Fibroblast of lung (primary cell): ENCODE measurements at regions not wholly inside any gene's neighbourhood (a gene's known extent, or its start where the extent isn't known, plus 50 kb on each side); places are given as distances from the start of the nearest gene placed in this dataset.

Source experiments
- DNase-seq, 2 donors: peaks; one replicate each; pipeline versions ENCODE4 v3.0.0 to v3.0.0-alpha.2; 2010; ENCODE audit warnings: low read depth in 2 of 2
- H2AFZ ChIP-seq: 2 replicates; pipeline ENCODE4 v1.5.1; 2012; ENCODE audit warnings: low read length, control low read depth, inconsistent platforms
- H3K27ac ChIP-seq: 2 replicates; pipeline ENCODE4 v1.5.1; 2011; ENCODE audit warnings: low read length, control low read depth; ENCODE audit not compliant: insufficient read depth
- H3K27me3 ChIP-seq: 2 replicates; pipeline ENCODE4 v1.5.1; 2011; ENCODE audit warnings: mild to moderate bottlenecking, low read length; ENCODE audit not compliant: control insufficient read depth, insufficient read depth
- H3K36me3 ChIP-seq: 2 replicates; pipeline ENCODE4 v1.5.1; 2011; ENCODE audit warnings: low read length; ENCODE audit not compliant: control insufficient read depth, insufficient read depth
- H3K4me1 ChIP-seq: 2 replicates; pipeline ENCODE4 v1.5.1; 2011; ENCODE audit warnings: low read length; ENCODE audit not compliant: control insufficient read depth, insufficient read depth; ENCODE audit errors: extremely low read depth
- H3K4me2 ChIP-seq: 2 replicates; pipeline ENCODE4 v1.5.1; 2011; ENCODE audit warnings: low read length, control low read depth; ENCODE audit not compliant: insufficient read depth; ENCODE audit errors: extremely low read depth
- H3K4me3 ChIP-seq, 4 experiments: fragments of 200-600 bp in 1 of 4; sonication (generic) in 1 of 4; replicated peaks in 1 of 4; 2 replicates each; pipeline ENCODE4 v1.5.1; 2011 to 2016; ENCODE audit warnings: low read length in 4 of 4, low read depth in 3 of 4, mild to moderate bottlenecking in 3 of 4, control low read depth in 2 of 4, inconsistent platforms in 1 of 4, mixed read lengths in 1 of 4; ENCODE audit not compliant: insufficient read depth in 1 of 4; ENCODE audit errors: control extremely low read depth in 1 of 4
- H3K79me2 ChIP-seq: 2 replicates; pipeline ENCODE4 v1.5.1; 2012; ENCODE audit warnings: mild to moderate bottlenecking, low read length, inconsistent platforms; ENCODE audit not compliant: control insufficient read depth, insufficient read depth
- H3K9ac ChIP-seq: 2 replicates; pipeline ENCODE4 v1.5.1; 2011; ENCODE audit warnings: mild to moderate bottlenecking, low read length, control low read depth; ENCODE audit not compliant: insufficient read depth
- H3K9me3 ChIP-seq: 2 replicates; pipeline ENCODE4 v1.5.1; 2012; ENCODE audit warnings: low read depth, low read length; ENCODE audit not compliant: control insufficient read depth, insufficient read depth
- H4K20me1 ChIP-seq: 2 replicates; pipeline ENCODE4 v1.5.1; 2011; ENCODE audit warnings: low read length; ENCODE audit not compliant: control insufficient read depth, insufficient read depth; ENCODE audit errors: extremely low read depth
- EZH2 ChIP-seq: IDR thresholded peaks from 2 replicates; pipeline ENCODE4 v1.5.1; 2012; ENCODE audit warnings: low read length, control low read depth, mild to moderate bottlenecking; ENCODE audit errors: missing control alignments
- TF ChIP-seq, protein P1 (sequence below), 2 donors: IDR thresholded peaks in 1 of 2; conservative IDR thresholded peaks in 1 of 2; 1 replicate in 1 of 2; 2 replicates in 1 of 2; pipeline ENCODE4 v1.5.1; 2011 to 2012; ENCODE audit warnings: low read length in 2 of 2, control low read depth in 1 of 2, inconsistent platforms in 1 of 2, low read depth in 1 of 2, mild to moderate bottlenecking in 1 of 2

- Histone ChIP-seq H3K27ac (no peak overlapping the region), H3K9me3 (no peaks in the 10 kb centered on the region), H3K27me3 (no peaks in the 10 kb centered on the region), H3K36me3 (no peaks in the 10 kb centered on the region), H3K4me1 (no peaks in the 10 kb centered on the region), H2AFZ (no peak overlapping the region), H3K9ac (no peak overlapping the region), H3K4me2 (no peak overlapping the region), H3K79me2 (no peaks in the 10 kb centered on the region), H3K4me3 (no peak overlapping the region), H4K20me1 (no peaks in the 10 kb centered on the region)
- no peak for TF ChIP-seq EZH2
- TF ChIP-seq, protein P1, sequence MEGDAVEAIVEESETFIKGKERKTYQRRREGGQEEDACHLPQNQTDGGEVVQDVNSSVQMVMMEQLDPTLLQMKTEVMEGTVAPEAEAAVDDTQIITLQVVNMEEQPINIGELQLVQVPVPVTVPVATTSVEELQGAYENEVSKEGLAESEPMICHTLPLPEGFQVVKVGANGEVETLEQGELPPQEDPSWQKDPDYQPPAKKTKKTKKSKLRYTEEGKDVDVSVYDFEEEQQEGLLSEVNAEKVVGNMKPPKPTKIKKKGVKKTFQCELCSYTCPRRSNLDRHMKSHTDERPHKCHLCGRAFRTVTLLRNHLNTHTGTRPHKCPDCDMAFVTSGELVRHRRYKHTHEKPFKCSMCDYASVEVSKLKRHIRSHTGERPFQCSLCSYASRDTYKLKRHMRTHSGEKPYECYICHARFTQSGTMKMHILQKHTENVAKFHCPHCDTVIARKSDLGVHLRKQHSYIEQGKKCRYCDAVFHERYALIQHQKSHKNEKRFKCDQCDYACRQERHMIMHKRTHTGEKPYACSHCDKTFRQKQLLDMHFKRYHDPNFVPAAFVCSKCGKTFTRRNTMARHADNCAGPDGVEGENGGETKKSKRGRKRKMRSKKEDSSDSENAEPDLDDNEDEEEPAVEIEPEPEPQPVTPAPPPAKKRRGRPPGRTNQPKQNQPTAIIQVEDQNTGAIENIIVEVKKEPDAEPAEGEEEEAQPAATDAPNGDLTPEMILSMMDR (conservative IDR thresholded peaks at IDR 0.05 in 1 of 2, IDR thresholded peaks at IDR 0.05 in 1 of 2; ENCODE audit: low read depth in 1 of 2, low read length in 2 of 2), result no peak
- no peak for DNase-seq
Observed at GRCh38 chr1:79226963-79227362, 220.4 kb upstream of the ADGRL4 start.

GRCh38 chr1:79224537-79224936 is 218.0 kb upstream of the ADGRL4 start:
- Histone ChIP-seq H3K9me3 (no peaks in the 10 kb centered on the region), H3K36me3 (no peaks in the 10 kb centered on the region), H3K4me1 (no peaks in the 10 kb centered on the region), H3K9ac (no peak overlapping the region), H4K20me1 (no peaks in the 10 kb centered on the region), H3K27me3 (no peaks in the 10 kb centered on the region), H3K4me3 (no peak overlapping the region), H2AFZ (no peak overlapping the region), H3K4me2 (no peak overlapping the region), H3K79me2 (no peaks in the 10 kb centered on the region), H3K27ac (no peak overlapping the region)
- DNase-seq, result no peak
- no peak for TF ChIP-seq EZH2
- TF ChIP-seq, protein P1 (conservative IDR thresholded peaks at IDR 0.05 in 1 of 2, IDR thresholded peaks at IDR 0.05 in 1 of 2; ENCODE audit: low read depth in 1 of 2, low read length in 2 of 2), result no peak

- Histone ChIP-seq H3K9ac (no peak overlapping the region), H3K4me1 (no peaks in the 10 kb centered on the region), H3K36me3 (no peaks in the 10 kb centered on the region), H3K4me2 (no peak overlapping the region), H3K4me3 (no peak overlapping the region), H3K79me2 (no peaks in the 10 kb centered on the region), H4K20me1 (no peaks in the 10 kb centered on the region), H3K9me3 (no peaks in the 10 kb centered on the region), H3K27me3 (no peaks in the 10 kb centered on the region), H3K27ac (no peak overlapping the region), H2AFZ (no peak overlapping the region)
- DNase-seq, result no peak
- TF ChIP-seq EZH2, result no peak
- TF ChIP-seq, protein P1 (conservative IDR thresholded peaks at IDR 0.05 in 1 of 2, IDR thresholded peaks at IDR 0.05 in 1 of 2; ENCODE audit: low read depth in 1 of 2, low read length in 2 of 2), result no peak
Observed at GRCh38 chr1:79220509-79220908, 214.0 kb upstream of the ADGRL4 start.
